Cardiac fibroblast (primary cell): ENCODE measurements at regions not wholly inside any gene's neighbourhood (a gene's known extent, or its start where the extent isn't known, plus 50 kb on each side); places are given as distances from the start of the nearest gene placed in this dataset.

Source experiments
- DNase-seq, 2 donors: peaks; one replicate each; pipeline versions ENCODE4 v3.0.0 to v3.0.0-alpha.2; 2010; ENCODE audit warnings: low read depth in 2 of 2
- H3K4me3 ChIP-seq, 2 donors: replicated peaks in 1 of 2; 1 replicate in 1 of 2; 2 replicates in 1 of 2; pipeline ENCODE4 v1.5.1; 2011; ENCODE audit warnings: low read depth in 2 of 2, low read length in 2 of 2, mild to moderate bottlenecking in 2 of 2, moderate library complexity in 1 of 2
- TF ChIP-seq, protein P1 (sequence below): IDR thresholded peaks from one replicate; pipeline ENCODE4 v1.5.1; 2011; ENCODE audit warnings: low read depth, mild to moderate bottlenecking, low read length, inconsistent platforms

DNA sequence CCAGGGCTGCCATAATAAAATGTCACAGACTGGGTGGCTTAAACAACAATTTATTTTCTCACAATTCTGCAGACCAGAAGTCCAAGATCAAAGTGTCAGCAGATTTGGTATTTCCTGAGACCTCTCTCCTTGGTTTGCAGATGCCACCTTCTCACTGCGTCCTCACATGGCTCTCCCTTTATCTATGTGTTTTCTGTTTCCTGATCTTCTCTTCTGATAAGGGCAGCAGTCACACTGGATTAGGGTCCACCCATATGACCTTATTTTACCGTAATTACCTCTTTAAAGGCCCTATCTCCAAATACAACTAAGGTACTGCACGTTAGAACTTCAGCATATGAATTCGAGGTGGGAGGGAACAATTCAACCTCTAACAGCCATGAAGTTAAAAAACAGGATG is 238.9 kb upstream of the API5 start:
- DNase-seq: no peak
- H3K4me3 ChIP-seq: no peak overlapping the region
- TF ChIP-seq, protein P1, sequence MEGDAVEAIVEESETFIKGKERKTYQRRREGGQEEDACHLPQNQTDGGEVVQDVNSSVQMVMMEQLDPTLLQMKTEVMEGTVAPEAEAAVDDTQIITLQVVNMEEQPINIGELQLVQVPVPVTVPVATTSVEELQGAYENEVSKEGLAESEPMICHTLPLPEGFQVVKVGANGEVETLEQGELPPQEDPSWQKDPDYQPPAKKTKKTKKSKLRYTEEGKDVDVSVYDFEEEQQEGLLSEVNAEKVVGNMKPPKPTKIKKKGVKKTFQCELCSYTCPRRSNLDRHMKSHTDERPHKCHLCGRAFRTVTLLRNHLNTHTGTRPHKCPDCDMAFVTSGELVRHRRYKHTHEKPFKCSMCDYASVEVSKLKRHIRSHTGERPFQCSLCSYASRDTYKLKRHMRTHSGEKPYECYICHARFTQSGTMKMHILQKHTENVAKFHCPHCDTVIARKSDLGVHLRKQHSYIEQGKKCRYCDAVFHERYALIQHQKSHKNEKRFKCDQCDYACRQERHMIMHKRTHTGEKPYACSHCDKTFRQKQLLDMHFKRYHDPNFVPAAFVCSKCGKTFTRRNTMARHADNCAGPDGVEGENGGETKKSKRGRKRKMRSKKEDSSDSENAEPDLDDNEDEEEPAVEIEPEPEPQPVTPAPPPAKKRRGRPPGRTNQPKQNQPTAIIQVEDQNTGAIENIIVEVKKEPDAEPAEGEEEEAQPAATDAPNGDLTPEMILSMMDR: no peak

DNA sequence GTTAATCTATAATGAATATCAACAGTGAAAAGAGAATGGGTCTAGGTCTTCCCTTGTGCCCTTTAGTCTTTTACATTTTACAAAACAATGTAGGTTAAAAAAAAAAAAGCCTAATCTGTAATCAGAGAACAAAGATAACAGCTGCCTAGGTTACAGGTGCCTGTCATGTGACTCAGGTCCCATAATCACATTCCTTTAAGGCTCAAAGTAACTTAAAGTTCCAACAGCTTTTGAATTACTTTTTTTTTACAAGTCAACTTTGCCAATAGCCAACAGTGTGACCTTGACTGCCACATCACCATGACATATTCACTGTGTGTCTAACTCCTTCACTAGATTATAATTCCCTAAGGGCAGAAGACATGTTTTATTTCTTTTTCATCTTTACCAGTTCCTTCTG is 237.0 kb upstream of the API5 start:
- TF ChIP-seq, protein P1: no peak
- no peak overlapping the region for H3K4me3 ChIP-seq
- DNase-seq: no peak

DNA sequence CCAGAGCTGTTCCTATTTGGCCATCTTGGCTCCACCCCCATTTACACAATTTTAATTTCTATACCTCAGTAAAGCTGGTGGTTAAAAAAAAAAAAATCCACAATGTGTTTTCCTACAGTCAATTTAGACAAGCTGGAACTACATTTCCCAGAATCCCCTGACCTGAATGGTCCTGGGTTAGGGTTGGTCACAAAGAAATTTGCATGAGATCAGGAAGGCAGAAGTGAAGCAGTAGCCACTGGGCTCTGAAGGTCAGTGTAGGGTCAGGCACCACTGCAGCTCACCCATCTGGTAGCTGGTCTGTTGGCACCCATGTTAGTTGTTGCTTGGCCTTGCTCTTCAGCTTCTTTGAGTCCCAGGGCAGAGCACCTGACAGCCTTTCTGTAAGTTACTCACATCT is 210.7 kb upstream of the API5 start:
- no peak overlapping the region for H3K4me3 ChIP-seq
- TF ChIP-seq, protein P1: no peak
- no peak for DNase-seq

DNA sequence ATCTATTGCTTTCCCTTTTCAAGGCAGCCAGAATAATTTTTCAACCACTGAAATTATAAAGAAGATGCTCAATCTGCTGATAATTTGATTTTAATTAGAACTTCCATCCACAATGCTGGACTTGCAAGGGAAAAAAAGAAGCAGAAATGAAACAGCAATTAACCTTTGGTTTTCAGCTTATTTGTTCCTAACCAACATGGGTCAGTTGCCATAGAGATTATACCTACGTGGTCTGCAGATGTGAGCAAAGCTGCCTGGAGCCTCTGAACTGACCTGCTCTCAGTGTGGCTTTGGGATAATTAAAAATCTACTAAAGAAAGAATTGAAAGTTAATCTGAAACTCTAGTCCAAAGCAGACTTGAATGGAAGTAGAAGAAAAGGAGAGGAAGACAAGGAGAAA is 195.7 kb upstream of the API5 start:
- no peak overlapping the region for H3K4me3 ChIP-seq
- TF ChIP-seq, protein P1: no peak
- DNase-seq: no peak

DNA sequence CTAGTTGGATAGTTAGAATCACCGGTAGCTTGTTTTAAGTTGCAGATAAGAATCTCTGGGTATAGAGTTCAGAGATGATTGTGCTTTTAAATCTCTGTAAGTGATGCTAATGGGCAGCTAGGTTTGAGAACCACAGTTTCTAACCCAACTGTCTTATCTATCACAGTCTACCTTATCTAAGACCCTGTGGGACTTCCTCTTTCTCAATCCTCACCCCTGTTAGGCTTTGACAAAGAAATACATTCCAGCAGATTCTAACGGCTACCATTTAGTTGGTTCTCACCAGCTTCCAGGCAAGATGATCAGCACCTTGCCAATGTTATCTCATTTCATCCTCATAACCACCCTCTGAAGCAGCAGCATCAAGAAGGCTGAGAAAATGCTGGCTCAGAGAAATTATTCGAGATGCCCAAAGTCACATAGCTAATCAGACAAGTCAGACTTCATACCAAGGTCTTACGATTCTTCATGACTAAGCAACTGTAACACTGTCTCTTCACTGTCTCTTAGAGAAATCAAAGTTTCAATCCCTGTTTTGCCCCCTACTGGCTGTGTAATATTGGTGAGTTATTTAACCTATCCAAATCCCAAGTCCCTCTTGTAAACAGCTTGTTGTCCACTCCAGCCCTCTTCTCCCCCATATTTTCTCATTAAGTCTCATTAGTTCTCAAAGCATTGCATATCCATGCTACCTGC is 192.4 kb upstream of the API5 start:
- TF ChIP-seq, protein P1: no peak

DNA sequence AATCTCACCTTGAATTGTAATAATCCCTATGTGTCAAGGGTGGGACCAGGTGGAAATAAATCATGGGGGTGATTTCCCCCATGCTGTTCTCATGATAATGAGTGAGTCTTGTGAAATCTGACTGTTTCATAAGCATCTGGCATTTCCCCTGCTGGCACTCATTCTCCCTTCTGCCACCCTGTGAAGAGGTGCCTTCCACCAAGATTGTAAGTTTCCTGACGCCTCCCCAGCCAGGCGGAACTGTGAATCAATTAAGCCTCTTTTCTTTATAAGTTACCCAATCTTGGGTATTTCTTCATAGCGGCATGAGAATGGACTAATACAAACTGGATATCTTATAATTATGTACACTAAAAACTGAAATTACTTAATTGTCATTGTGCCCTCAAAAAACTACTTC is 189.2 kb upstream of the API5 start:
- no peak overlapping the region for H3K4me3 ChIP-seq
- no peak for DNase-seq
- TF ChIP-seq, protein P1: no peak

More for the DNA sequence above, 192.4 kb upstream of the API5 start:
- DNase-seq: no peak
- H3K4me3 ChIP-seq: no peak overlapping the region

DNA sequence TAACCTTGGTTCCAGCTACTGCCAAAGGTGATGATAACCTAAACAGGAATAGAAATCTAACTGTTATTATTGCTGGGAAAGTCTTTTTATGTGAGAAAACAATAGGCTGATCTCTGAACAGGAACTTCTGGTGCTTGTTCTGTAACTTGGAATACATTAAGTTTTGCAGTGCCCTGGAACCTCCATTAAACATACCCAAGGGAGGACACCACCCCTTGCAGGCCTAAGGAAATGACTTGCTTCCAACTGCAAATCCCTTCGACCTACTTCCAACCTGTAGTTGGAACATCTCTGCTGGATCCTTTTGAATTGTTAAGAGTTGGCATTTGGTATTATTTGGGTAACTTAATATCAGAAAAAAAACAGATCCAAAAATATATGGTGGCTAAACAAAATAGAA is 188.4 kb upstream of the API5 start:
- DNase-seq: no peak
- TF ChIP-seq, protein P1: no peak
- no peak overlapping the region for H3K4me3 ChIP-seq
